ENCODE measurements at regions not wholly inside any gene's neighbourhood (a gene's known extent, or its start where the extent isn't known, plus 50 kb on each side); places are given as distances from the start of the nearest gene placed in this dataset.

DNA sequence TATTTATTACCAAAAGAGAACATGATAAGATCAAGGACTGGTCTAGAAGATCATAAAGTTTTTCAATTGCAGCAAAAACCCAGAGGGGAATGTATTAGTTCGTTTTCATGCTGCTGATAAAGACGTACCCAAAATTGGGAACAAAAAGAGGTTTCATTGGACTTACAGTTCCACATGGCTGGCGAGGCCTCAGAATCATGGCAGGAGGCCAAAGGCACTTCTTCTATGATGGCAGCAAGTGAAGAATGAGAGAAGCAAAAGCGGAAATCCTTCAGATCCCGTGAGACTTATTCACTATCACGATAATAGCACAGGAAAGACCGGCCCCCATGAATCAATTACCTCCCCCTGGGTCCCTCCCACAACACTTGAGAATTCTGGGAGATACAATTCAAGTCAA is 57.7 kb upstream of the HIVEP2 start:
- Histone ChIP-seq H3K4me2 (replicated peaks; ENCODE audit: extremely low read depth, low read length, poor library complexity, severe bottlenecking) (no peak overlapping the region), H3K4me1 (ENCODE audit: control insufficient read depth in 1 of 2, insufficient read depth in 2 of 2, low read length in 2 of 2) (no peaks in the 10 kb centered on the region), H3K4me3 (replicated peaks in 1 of 3; ENCODE audit: low read depth in 2 of 3, low read length in 3 of 3) (no peak overlapping the region), H3K27ac (ENCODE audit: low read depth in 1 of 2, low read length in 2 of 2) (no peak overlapping the region), H3K27me3 (ENCODE audit: control insufficient read depth in 2 of 2, insufficient read depth in 2 of 2, low read length in 2 of 2) (no peaks in the 10 kb centered on the region), H3K79me2 (ENCODE audit: insufficient read depth, low read length) (no peaks in the 10 kb centered on the region), H3K36me3 (replicated peaks in 1 of 2; ENCODE audit: control insufficient read depth in 1 of 2, insufficient read depth in 2 of 2, low read length in 2 of 2) (no peaks in the 10 kb centered on the region), H4K20me1 (ENCODE audit: insufficient read depth, low read length) (no peaks in the 10 kb centered on the region), H3K9ac (ENCODE audit: insufficient read depth, low read length, poor library complexity, severe bottlenecking) (no peak overlapping the region), H2AFZ (ENCODE audit: insufficient read depth, low read depth, low read length, poor library complexity, severe bottlenecking) (no peak overlapping the region), H3K9me3 (replicated peaks in 1 of 2; ENCODE audit: control insufficient read depth in 1 of 2, insufficient read depth in 1 of 2, low read length in 2 of 2) (no peaks in the 10 kb centered on the region)
- no peaks in the 10 kb centered on the region for H3K36me3 Mint-ChIP-seq
- intact Hi-C loops (cut with micrococcal nuclease), result no loop called here
- no peak for DNase-seq
- H3K4me3 Mint-ChIP-seq, result no peak overlapping the region
- peaks cover 4 to 20% (median 8%) of the 10 kb centered on the region in 7 donors for H3K9me3 Mint-ChIP-seq
- TF ChIP-seq, protein P1, sequence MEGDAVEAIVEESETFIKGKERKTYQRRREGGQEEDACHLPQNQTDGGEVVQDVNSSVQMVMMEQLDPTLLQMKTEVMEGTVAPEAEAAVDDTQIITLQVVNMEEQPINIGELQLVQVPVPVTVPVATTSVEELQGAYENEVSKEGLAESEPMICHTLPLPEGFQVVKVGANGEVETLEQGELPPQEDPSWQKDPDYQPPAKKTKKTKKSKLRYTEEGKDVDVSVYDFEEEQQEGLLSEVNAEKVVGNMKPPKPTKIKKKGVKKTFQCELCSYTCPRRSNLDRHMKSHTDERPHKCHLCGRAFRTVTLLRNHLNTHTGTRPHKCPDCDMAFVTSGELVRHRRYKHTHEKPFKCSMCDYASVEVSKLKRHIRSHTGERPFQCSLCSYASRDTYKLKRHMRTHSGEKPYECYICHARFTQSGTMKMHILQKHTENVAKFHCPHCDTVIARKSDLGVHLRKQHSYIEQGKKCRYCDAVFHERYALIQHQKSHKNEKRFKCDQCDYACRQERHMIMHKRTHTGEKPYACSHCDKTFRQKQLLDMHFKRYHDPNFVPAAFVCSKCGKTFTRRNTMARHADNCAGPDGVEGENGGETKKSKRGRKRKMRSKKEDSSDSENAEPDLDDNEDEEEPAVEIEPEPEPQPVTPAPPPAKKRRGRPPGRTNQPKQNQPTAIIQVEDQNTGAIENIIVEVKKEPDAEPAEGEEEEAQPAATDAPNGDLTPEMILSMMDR (IDR thresholded peaks at IDR 0.05), result no peak
- H3K27me3 Mint-ChIP-seq (ENCODE audit: low read depth in 3 of 3), result no peaks in the 10 kb centered on the region
- H3K4me1 Mint-ChIP-seq, result peaks cover 3% of the 10 kb centered on the region
- peak overlapping the region in 1 of 7 donors; percentile 8 for H3K27ac Mint-ChIP-seq
- 93% methylated on average over 3 of the region's 7 CpGs for WGBS (ENCODE audit: insufficient coverage)

DNA sequence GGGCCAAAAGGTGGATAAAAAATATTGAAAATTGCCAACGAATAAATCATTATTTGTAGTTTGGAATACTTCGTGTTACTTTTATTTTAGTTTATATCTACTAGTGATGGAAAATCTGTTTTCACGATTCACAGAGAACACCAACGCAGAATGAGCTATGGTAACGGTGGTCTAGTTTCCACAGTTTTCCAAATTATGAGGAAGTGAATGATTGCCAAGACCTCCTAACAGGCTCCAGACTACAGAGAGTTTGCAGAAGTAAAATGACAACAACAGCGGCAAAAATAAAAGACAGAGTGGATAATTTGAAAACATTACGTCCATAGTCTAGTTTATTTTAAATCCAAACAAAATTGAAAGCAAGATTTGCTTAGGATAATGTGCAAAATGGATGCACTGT is 57.0 kb upstream of the AIG1 start:
- H3K27me3 Mint-ChIP-seq (ENCODE audit: low read depth in 3 of 3), result no peaks in the 10 kb centered on the region
- Histone ChIP-seq H2AFZ (ENCODE audit: insufficient read depth, low read depth, low read length, poor library complexity, severe bottlenecking) (no peak overlapping the region), H4K20me1 (ENCODE audit: insufficient read depth, low read length) (no peaks in the 10 kb centered on the region), H3K4me3 (replicated peaks in 1 of 3; ENCODE audit: low read depth in 2 of 3, low read length in 3 of 3) (no peak overlapping the region), H3K79me2 (ENCODE audit: insufficient read depth, low read length) (no peaks in the 10 kb centered on the region), H3K9me3 (replicated peaks in 1 of 2; ENCODE audit: control insufficient read depth in 1 of 2, insufficient read depth in 1 of 2, low read length in 2 of 2) (no peaks in the 10 kb centered on the region), H3K9ac (ENCODE audit: insufficient read depth, low read length, poor library complexity, severe bottlenecking) (no peak overlapping the region), H3K4me2 (replicated peaks; ENCODE audit: extremely low read depth, low read length, poor library complexity, severe bottlenecking) (no peak overlapping the region), H3K4me1 (ENCODE audit: control insufficient read depth in 1 of 2, insufficient read depth in 2 of 2, low read length in 2 of 2) (no peaks in the 10 kb centered on the region), H3K36me3 (replicated peaks in 1 of 2; ENCODE audit: control insufficient read depth in 1 of 2, insufficient read depth in 2 of 2, low read length in 2 of 2) (no peaks in the 10 kb centered on the region), H3K27me3 (ENCODE audit: control insufficient read depth in 2 of 2, insufficient read depth in 2 of 2, low read length in 2 of 2) (no peaks in the 10 kb centered on the region), H3K27ac (ENCODE audit: low read depth in 1 of 2, low read length in 2 of 2) (no peak overlapping the region)
- H3K36me3 Mint-ChIP-seq, result no peaks in the 10 kb centered on the region
- DNase-seq, result no peak
- TF ChIP-seq, protein P1 (IDR thresholded peaks at IDR 0.05), result no peak
- intact Hi-C loops (cut with micrococcal nuclease), result no loop called here
- H3K9me3 Mint-ChIP-seq, result peaks cover 4 to 13% (median 6%) of the 10 kb centered on the region in 7 donors
- H3K27ac Mint-ChIP-seq, result peak overlapping the region in 1 of 7 donors; percentile 12
- H3K4me1 Mint-ChIP-seq, result peaks cover 3% of the 10 kb centered on the region
- H3K4me3 Mint-ChIP-seq, result no peak overlapping the region
- WGBS (ENCODE audit: insufficient coverage), result no CpG with 5 or more reads among the region's 7 CpGs
